ENCODE measurements at regions not wholly inside any gene's neighbourhood (a gene's known extent, or its start where the extent isn't known, plus 50 kb on each side); places are given as distances from the start of the nearest gene placed in this dataset.

DNA sequence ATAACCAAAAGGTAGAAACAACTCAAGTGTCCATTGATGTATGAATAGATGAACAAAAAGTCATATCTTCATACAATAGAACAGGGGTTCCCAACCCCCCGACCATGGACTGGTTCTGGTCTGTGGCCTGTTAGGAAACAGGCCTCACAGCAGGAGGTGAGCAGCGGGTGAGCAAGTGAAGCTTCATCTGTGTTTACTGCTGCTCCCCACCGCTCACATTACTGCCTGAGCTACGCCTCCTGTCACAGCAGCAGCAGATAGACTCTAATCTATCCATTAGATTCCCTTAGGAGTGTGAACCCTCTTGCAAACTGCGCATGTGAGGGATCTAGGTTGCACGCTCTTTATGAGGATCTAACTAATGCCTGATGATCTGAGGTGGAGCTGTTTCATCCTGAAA is 478.0 kb downstream of the BRINP1 start:
- Mint-ChIP-seq H3K27ac (no peak overlapping the region), H3K4me3 (ENCODE audit: low read depth) (no peak overlapping the region), H3K9me3 (ENCODE audit: low read depth) (peaks cover 3% of the 10 kb centered on the region), H3K27me3 (no peaks in the 10 kb centered on the region), H3K36me3 (ENCODE audit: insufficient read depth) (no peaks in the 10 kb centered on the region), H3K4me1 (ENCODE audit: low read depth) (peaks cover 2% of the 10 kb centered on the region)
- TF ChIP-seq, protein P1, sequence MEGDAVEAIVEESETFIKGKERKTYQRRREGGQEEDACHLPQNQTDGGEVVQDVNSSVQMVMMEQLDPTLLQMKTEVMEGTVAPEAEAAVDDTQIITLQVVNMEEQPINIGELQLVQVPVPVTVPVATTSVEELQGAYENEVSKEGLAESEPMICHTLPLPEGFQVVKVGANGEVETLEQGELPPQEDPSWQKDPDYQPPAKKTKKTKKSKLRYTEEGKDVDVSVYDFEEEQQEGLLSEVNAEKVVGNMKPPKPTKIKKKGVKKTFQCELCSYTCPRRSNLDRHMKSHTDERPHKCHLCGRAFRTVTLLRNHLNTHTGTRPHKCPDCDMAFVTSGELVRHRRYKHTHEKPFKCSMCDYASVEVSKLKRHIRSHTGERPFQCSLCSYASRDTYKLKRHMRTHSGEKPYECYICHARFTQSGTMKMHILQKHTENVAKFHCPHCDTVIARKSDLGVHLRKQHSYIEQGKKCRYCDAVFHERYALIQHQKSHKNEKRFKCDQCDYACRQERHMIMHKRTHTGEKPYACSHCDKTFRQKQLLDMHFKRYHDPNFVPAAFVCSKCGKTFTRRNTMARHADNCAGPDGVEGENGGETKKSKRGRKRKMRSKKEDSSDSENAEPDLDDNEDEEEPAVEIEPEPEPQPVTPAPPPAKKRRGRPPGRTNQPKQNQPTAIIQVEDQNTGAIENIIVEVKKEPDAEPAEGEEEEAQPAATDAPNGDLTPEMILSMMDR (IDR thresholded peaks at IDR 0.05; ENCODE audit: unreplicated experiment), result no peak
- DNase-seq (ENCODE audit: low spot score, unreplicated experiment), result no peak

- Mint-ChIP-seq H3K27ac (no peak overlapping the region), H3K36me3 (ENCODE audit: insufficient read depth) (no peaks in the 10 kb centered on the region), H3K9me3 (ENCODE audit: low read depth) (peaks cover 3% of the 10 kb centered on the region), H3K4me1 (ENCODE audit: low read depth) (no peaks in the 10 kb centered on the region), H3K4me3 (ENCODE audit: low read depth) (no peak overlapping the region), H3K27me3 (no peaks in the 10 kb centered on the region)
- DNase-seq (ENCODE audit: low spot score, unreplicated experiment), result no peak
- TF ChIP-seq, protein P1 (IDR thresholded peaks at IDR 0.05; ENCODE audit: unreplicated experiment), result no peak
These were observed 472.8 kb downstream of the BRINP1 start for GRCh38 chr9:118896324-118897000.

DNA sequence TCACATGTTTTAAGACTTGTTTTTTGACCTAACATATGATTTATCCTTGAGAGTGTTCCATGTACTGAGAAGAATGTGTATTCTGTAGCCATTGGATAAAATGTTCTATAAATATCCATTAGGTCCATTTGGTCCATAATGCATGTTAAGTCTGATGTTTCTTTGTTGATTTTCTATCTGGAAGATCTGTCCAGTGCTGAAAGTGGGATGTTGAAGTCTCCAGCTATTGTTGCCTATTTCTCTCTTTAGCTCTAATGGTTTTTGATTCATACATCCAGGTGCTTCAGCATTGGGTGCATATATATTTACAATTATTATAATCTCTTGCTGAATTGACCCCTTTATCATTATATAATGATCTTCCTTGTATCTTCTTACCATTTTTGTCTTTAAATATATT is 451.1 kb downstream of the BRINP1 start:
- no peak overlapping the region for H3K4me3 Mint-ChIP-seq (ENCODE audit: low read depth)
- H3K36me3 Mint-ChIP-seq (ENCODE audit: insufficient read depth), result peaks cover 2% of the 10 kb centered on the region
- H3K27ac Mint-ChIP-seq, result no peak overlapping the region
- TF ChIP-seq, protein P1 (IDR thresholded peaks at IDR 0.05; ENCODE audit: unreplicated experiment), result no peak
- no peaks in the 10 kb centered on the region for H3K27me3 Mint-ChIP-seq
- DNase-seq (ENCODE audit: low spot score, unreplicated experiment), result no peak
- H3K4me1 Mint-ChIP-seq (ENCODE audit: low read depth), result no peaks in the 10 kb centered on the region
- H3K9me3 Mint-ChIP-seq (ENCODE audit: low read depth), result peaks cover 6% of the 10 kb centered on the region

- no peak for DNase-seq (ENCODE audit: low spot score, unreplicated experiment)
These were observed 440.5 kb downstream of the BRINP1 start for GRCh38 chr9:118928722-118929121.

GRCh38 chr9:118929287-118929686 is 439.9 kb downstream of the BRINP1 start:
- Mint-ChIP-seq H3K27me3 (no peaks in the 10 kb centered on the region), H3K4me3 (ENCODE audit: low read depth) (no peak overlapping the region), H3K4me1 (ENCODE audit: low read depth) (peaks cover 4% of the 10 kb centered on the region), H3K9me3 (ENCODE audit: low read depth) (no peaks in the 10 kb centered on the region), H3K36me3 (ENCODE audit: insufficient read depth) (no peaks in the 10 kb centered on the region), H3K27ac (no peak overlapping the region)
- TF ChIP-seq, protein P1 (IDR thresholded peaks at IDR 0.05; ENCODE audit: unreplicated experiment), result no peak
- no peak for DNase-seq (ENCODE audit: low spot score, unreplicated experiment)

More at GRCh38 chr9:118928722-118929121, 440.5 kb downstream of the BRINP1 start:
- Mint-ChIP-seq H3K9me3 (ENCODE audit: low read depth) (peaks cover 3% of the 10 kb centered on the region), H3K27ac (no peak overlapping the region), H3K4me1 (ENCODE audit: low read depth) (peaks cover 4% of the 10 kb centered on the region), H3K4me3 (ENCODE audit: low read depth) (no peak overlapping the region), H3K27me3 (no peaks in the 10 kb centered on the region), H3K36me3 (ENCODE audit: insufficient read depth) (no peaks in the 10 kb centered on the region)
- TF ChIP-seq, protein P1 (IDR thresholded peaks at IDR 0.05; ENCODE audit: unreplicated experiment), result no peak

Measured in progenitor cell of endocrine pancreas (in vitro differentiated cells).